IMR-90 (cell line): ENCODE measurements at regions not wholly inside any gene's neighbourhood (a gene's known extent, or its start where the extent isn't known, plus 50 kb on each side); places are given as distances from the start of the nearest gene placed in this dataset.

Source experiments
- ATAC-seq: fragments of 200-7000 bp; cut with Tn5 transposase; 2 replicates; pipeline ENCODE4 v1.9.1; 2020; ENCODE audit warnings: low read depth, mild to moderate bottlenecking, moderate library complexity
- BruUV-seq: library from RNA; stranded (reverse); fragments of 400-500 nt; replicated peaks from 2 replicates; lab custom pipeline; 2021; lab: Mats Ljungman, UMichigan
- CTCF ChIA-PET: fragments of 300-600 bp; formaldehyde crosslinking; extraction: SDS; loops from one replicate; lab custom pipeline; 2021; ENCODE audit warnings: antibody characterized with exemption; lab: Yijun Ruan, JAX
- POLR2A ChIA-PET: fragments of 300-600 bp; sonication (Branson Sonifier 250); formaldehyde crosslinking; loops from one replicate; lab custom pipeline; 2022; ENCODE audit warnings: antibody characterized with exemption; ENCODE audit not compliant: unreplicated experiment; lab: Charles Lee
- DNase-seq: peaks from one replicate; pipeline ENCODE4 v3.0.0; 2013
- H2AFZ ChIP-seq: replicated peaks from 2 replicates; pipeline ENCODE3; 2013; ENCODE audit warnings: low read length, mild to moderate bottlenecking; ENCODE audit not compliant: poor library complexity
- H2AK5ac ChIP-seq: 2 replicates; pipeline ENCODE4 v1.6.1; 2013; ENCODE audit warnings: low read depth, low read length, inconsistent platforms
- H2AK9ac ChIP-seq: replicated peaks from 2 replicates; pipeline ENCODE3; 2013; ENCODE audit warnings: mild to moderate bottlenecking, low read depth, low read length, moderate library complexity; ENCODE audit not compliant: poor library complexity
- H2BK120ac ChIP-seq: 2 replicates; pipeline ENCODE4 v1.6.1; 2013; ENCODE audit warnings: low read depth, low read length, inconsistent platforms
- H2BK15ac ChIP-seq: 3 replicates; pipeline ENCODE4 v1.6.1; 2013; ENCODE audit warnings: low read depth, low read length, inconsistent platforms
- H2BK20ac ChIP-seq: 2 replicates; pipeline ENCODE4 v1.6.1; 2013; ENCODE audit warnings: low read depth, mild to moderate bottlenecking, inconsistent platforms, low read length, moderate library complexity
- H2BK5ac ChIP-seq: 2 replicates; pipeline ENCODE4 v1.6.1; 2013; ENCODE audit warnings: mild to moderate bottlenecking, low read depth, low read length, inconsistent platforms; ENCODE audit not compliant: poor library complexity, severe bottlenecking
- H3K14ac ChIP-seq: replicated peaks from 2 replicates; pipeline ENCODE4 v1.6.1; 2013; ENCODE audit warnings: low read depth, low read length, inconsistent platforms
- H3K18ac ChIP-seq: 2 replicates; pipeline ENCODE4 v1.6.1; 2013; ENCODE audit warnings: low read depth, low read length, control low read depth
- H3K23ac ChIP-seq: 2 replicates; pipeline ENCODE4 v1.6.1; 2013; ENCODE audit warnings: low read depth, low read length, inconsistent platforms
- H3K27ac ChIP-seq: 2 replicates; pipeline ENCODE4 v1.5.1; 2013; ENCODE audit warnings: mild to moderate bottlenecking, control low read depth, low read length; ENCODE audit not compliant: insufficient read depth
- H3K27me3 ChIP-seq: 2 replicates; pipeline ENCODE4 v1.6.1; 2013; ENCODE audit warnings: low read length; ENCODE audit not compliant: control insufficient read depth, insufficient read depth
- H3K36me3 ChIP-seq: 2 replicates; pipeline ENCODE4 v1.6.1; 2013; ENCODE audit warnings: low read length, mixed read lengths; ENCODE audit not compliant: control insufficient read depth, insufficient read depth
- H3K4ac ChIP-seq: 2 replicates; pipeline ENCODE4 v1.6.1; 2013; ENCODE audit warnings: low read depth, low read length, inconsistent platforms
- H3K4me1 ChIP-seq: 2 replicates; pipeline ENCODE4 v1.6.1; 2013; ENCODE audit warnings: low read length, mixed read lengths; ENCODE audit not compliant: control insufficient read depth, insufficient read depth
- H3K4me2 ChIP-seq: 2 replicates; pipeline ENCODE4 v1.6.1; 2013; ENCODE audit warnings: low read depth, mild to moderate bottlenecking, control low read depth, low read length, moderate library complexity
- H3K4me3 ChIP-seq: 2 replicates; pipeline ENCODE4 v1.5.1; 2013; ENCODE audit warnings: low read depth, mild to moderate bottlenecking, control low read depth, low read length, moderate library complexity; ENCODE audit not compliant: insufficient read depth
- H3K56ac ChIP-seq: 2 replicates; pipeline ENCODE4 v1.6.1; 2013; ENCODE audit warnings: low read length, inconsistent platforms; ENCODE audit not compliant: insufficient read depth; ENCODE audit errors: extremely low read depth
- H3K79me1 ChIP-seq, 2 experiments: 2 replicates each; pipeline ENCODE4 v1.6.1; 2013; ENCODE audit warnings: low read length in 2 of 2, inconsistent platforms in 1 of 2, low read depth in 1 of 2
- H3K9ac ChIP-seq: 2 replicates; pipeline ENCODE4 v1.6.1; 2013; ENCODE audit warnings: low read depth, low read length, control low read depth
- H3K9me1 ChIP-seq: 2 replicates; pipeline ENCODE4 v1.6.1; 2013; ENCODE audit warnings: low read length, inconsistent platforms; ENCODE audit not compliant: insufficient read depth
- H3K9me3 ChIP-seq: 2 replicates; pipeline ENCODE4 v1.6.1; 2013; ENCODE audit warnings: low read length; ENCODE audit not compliant: control insufficient read depth, insufficient read depth
- H4K20me1 ChIP-seq: 2 replicates; pipeline ENCODE4 v1.6.1; 2013; ENCODE audit warnings: low read length, inconsistent platforms; ENCODE audit not compliant: insufficient read depth
- H4K5ac ChIP-seq: 2 replicates; pipeline ENCODE4 v1.6.1; 2013; ENCODE audit warnings: mild to moderate bottlenecking, low read depth, low read length, control low read depth
- H4K8ac ChIP-seq, 2 experiments: 2 replicates each; pipeline ENCODE4 v1.6.1; 2013; ENCODE audit warnings: low read depth in 2 of 2, low read length in 2 of 2, control low read depth in 1 of 2, inconsistent platforms in 1 of 2
- H4K91ac ChIP-seq: 2 replicates; pipeline ENCODE4 v1.6.1; 2013; ENCODE audit warnings: low read depth, low read length, inconsistent platforms; ENCODE audit not compliant: insufficient read depth
- NFE2L2 ChIP-seq: fragments of 150-350 bp; IDR thresholded peaks from 2 replicates; pipeline ENCODE4 v1.6.1; 2016; ENCODE audit warnings: low read depth, mild to moderate bottlenecking, low read length
- whole genome bisulfite sequencing, 2 experiments: methylation state at CpG; one replicate each; pipeline versions ENCODE4 v1.1.5 to v1.1.7; 2013; ENCODE audit warnings: missing lambda C conversion rate in 2 of 2; ENCODE audit not compliant: insufficient read length in 1 of 2; ENCODE audit errors: extremely low coverage in 2 of 2; 5-methylcytosine and 5-hydroxymethylcytosine counted together
- dilution Hi-C: fragments of 300-500 bp; cut with HindIII; formaldehyde crosslinking; loops from one replicate; pipeline ENCODE4 v1.14.3; 2018; ENCODE audit warnings: low sequenced_read_pairs; ENCODE audit not compliant: unreplicated experiment
- in situ Hi-C: fragments of 300-500 bp; cut with MboI; formaldehyde crosslinking; loops from 3 replicates; pipeline ENCODE4 v1.14.3; 2019; ENCODE audit warnings: low sequenced_read_pairs, inconsistent platforms, mixed read lengths
- intact Hi-C: fragments of 100-400 bp; cut with micrococcal nuclease; formaldehyde crosslinking; loops from 2 replicates; pipeline ENCODE4 v1.10.0; 2022

GRCh38 chr2:228665232-228665631, 483.7 kb upstream of the SPHKAP start:
- Histone ChIP-seq H4K8ac (no peak overlapping the region), H3K56ac (no peak overlapping the region), H4K20me1 (no peaks in the 10 kb centered on the region), H2BK120ac (no peak overlapping the region), H3K23ac (no peak overlapping the region), H3K4ac (no peak overlapping the region), H3K9me3 (0 out of 2 replicates have a peak, but pooled peaks cover 1% of the 10 kb centered on the region), H3K4me1 (no peaks in the 10 kb centered on the region), H3K4me3 (no peak overlapping the region), H2BK5ac (no peak overlapping the region), H3K27me3 (no peaks in the 10 kb centered on the region), H3K36me3 (no peaks in the 10 kb centered on the region), H2BK20ac (no peak overlapping the region), H3K18ac (no peak overlapping the region), H3K14ac (no peak overlapping the region), H2AK9ac (no peak overlapping the region), H2AK5ac (no peak overlapping the region), H3K9me1 (no peaks in the 10 kb centered on the region), H3K79me1 (no peaks in the 10 kb centered on the region), H3K9ac (no peak overlapping the region), H3K27ac (no peak overlapping the region), H4K91ac (no peak overlapping the region), H4K5ac (no peak overlapping the region), H2BK15ac (no peak overlapping the region), H2AFZ (no peak overlapping the region), H3K4me2 (no peak overlapping the region)
- no TSS peak for BruUV-seq
- no CpG with 5 or more reads among the region's 1 CpG for WGBS, 2 experiments
- dilution Hi-C loops: no loop called here
- ATAC-seq: no peak
- no peak for TF ChIP-seq NFE2L2
- POLR2A ChIA-PET: no interaction called here
- CTCF ChIA-PET: no interaction called here
- DNase-seq: no peak
- in situ Hi-C loops: loop anchor here (25.0 kb wide), 1 partner anchor 778 kb away; no protein-coding TSS in a partner anchor
- intact Hi-C loops: no loop called here
